Suprapubic skin (tissue), 4 donors: ENCODE measurements at regions not wholly inside any gene's neighbourhood (a gene's known extent, or its start where the extent isn't known, plus 50 kb on each side); places are given as distances from the start of the nearest gene placed in this dataset.

ENCODE experiments used
- CTCF ChIP-seq, 2 donors: fragments of 200-600 bp in 1 of 2; fragments of 450-650 bp in 1 of 2; sonication (generic) in 1 of 2; IDR thresholded peaks; one replicate each; pipeline ENCODE4 v1.5.1; 2016 to 2019; ENCODE audit warnings: antibody characterized with exemption in 2 of 2, mild to moderate bottlenecking in 1 of 2, moderate library complexity in 1 of 2
- EP300 ChIP-seq: sonication (generic); formaldehyde crosslinking; IDR thresholded peaks from one replicate; pipeline ENCODE4 v1.6.1; 2017; ENCODE audit warnings: antibody characterized with exemption
- POLR2A ChIP-seq, 2 donors: fragments of 450-650 bp; IDR thresholded peaks; one replicate each; pipeline ENCODE4 v1.6.1; 2017; ENCODE audit warnings: antibody characterized with exemption in 2 of 2, mild to moderate bottlenecking in 2 of 2, moderate library complexity in 2 of 2
- POLR2AphosphoS5 ChIP-seq, 3 donors: sonication (generic); formaldehyde crosslinking; IDR thresholded peaks; one replicate each; pipeline ENCODE4 v1.6.1; 2017; ENCODE audit warnings: antibody characterized with exemption in 3 of 3

DNA sequence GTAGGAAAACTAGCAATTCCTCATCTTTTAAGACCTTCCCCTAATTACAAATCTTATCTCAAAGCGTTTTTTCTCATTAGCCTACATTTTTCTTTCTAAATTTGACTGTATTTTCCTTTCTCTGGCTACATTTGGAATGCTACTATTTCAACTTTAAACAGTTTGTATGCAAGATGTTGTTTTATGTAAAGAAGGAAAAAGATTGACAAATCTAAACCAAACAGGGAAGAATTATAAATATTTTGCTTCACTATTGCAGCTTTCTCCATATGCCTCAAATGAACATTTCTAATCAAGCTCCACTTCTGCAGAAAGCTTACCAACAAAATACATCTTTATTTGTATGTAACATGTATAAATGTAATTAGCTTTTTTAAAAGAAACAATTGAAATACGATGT lies 156.2 kb downstream of the MZT1 start:
- TF ChIP-seq EP300, result no peak
- no peak for TF ChIP-seq CTCF (IDR thresholded peaks at IDR 0.05)
- no peak for TF ChIP-seq POLR2A (IDR thresholded peaks at IDR 0.05)
- TF ChIP-seq POLR2AphosphoS5 (IDR thresholded peaks at IDR 0.05), result no peak
